ENCODE measurements at regions not wholly inside any gene's neighbourhood (a gene's known extent, or its start where the extent isn't known, plus 50 kb on each side); places are given as distances from the start of the nearest gene placed in this dataset.

DNA sequence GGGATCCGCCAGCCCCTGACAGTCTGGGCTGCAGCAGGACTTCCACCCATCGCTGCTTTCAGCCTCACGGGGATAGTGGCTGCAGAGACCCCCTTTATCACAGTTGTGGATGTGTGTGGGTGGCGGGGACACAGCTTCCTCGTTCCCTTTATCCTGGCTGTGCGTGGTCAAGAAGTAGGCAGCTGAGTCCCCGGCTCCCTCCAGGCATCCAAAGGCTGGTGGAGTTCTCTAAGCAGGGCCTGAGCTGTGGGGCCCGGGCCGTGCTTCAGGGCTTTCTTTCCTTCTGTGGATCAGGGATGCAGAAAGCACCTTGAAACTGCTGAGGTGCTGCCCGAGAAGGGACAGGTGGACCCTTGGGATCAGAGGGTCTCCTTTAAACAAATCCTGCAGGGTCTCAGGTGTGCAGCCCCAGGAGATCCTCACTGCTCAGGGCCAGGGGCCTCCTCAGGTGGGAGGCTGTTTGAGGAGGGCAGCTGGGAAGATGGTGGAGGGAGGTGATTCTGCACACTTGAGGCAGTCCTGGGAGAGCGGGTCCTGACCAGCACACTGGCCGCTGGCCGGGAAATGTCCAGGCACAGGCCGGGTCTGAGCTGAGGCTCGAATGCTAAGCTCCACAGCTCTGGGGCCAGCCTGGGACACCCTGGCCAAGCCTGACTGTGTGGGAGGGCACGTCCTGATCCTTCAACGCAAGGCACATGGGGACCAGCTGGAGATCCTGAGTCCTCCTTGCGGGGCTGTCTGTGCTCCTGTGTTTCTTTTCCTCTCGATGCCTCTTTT, 1024.3 kb downstream of the BRD1 start:
- Histone ChIP-seq H3K27ac (ENCODE audit: poor library complexity, severe bottlenecking) (no peak overlapping the region), H3K36me3 (ENCODE audit: low read depth) (no peaks in the 10 kb centered on the region), H3K9me3 (ENCODE audit: severe bottlenecking) (no peaks in the 10 kb centered on the region), H3K27me3 (ENCODE audit: insufficient read depth, poor library complexity, severe bottlenecking) (no peaks in the 10 kb centered on the region), H3K4me3 (ENCODE audit: severe bottlenecking) (no peak overlapping the region), H3K4me1 (ENCODE audit: insufficient read depth, poor library complexity, severe bottlenecking) (no peaks in the 10 kb centered on the region)
- no peak for ATAC-seq (ENCODE audit: low read depth)
- DNase-seq (ENCODE audit: low spot score), result no peak
- TF ChIP-seq, protein P1, sequence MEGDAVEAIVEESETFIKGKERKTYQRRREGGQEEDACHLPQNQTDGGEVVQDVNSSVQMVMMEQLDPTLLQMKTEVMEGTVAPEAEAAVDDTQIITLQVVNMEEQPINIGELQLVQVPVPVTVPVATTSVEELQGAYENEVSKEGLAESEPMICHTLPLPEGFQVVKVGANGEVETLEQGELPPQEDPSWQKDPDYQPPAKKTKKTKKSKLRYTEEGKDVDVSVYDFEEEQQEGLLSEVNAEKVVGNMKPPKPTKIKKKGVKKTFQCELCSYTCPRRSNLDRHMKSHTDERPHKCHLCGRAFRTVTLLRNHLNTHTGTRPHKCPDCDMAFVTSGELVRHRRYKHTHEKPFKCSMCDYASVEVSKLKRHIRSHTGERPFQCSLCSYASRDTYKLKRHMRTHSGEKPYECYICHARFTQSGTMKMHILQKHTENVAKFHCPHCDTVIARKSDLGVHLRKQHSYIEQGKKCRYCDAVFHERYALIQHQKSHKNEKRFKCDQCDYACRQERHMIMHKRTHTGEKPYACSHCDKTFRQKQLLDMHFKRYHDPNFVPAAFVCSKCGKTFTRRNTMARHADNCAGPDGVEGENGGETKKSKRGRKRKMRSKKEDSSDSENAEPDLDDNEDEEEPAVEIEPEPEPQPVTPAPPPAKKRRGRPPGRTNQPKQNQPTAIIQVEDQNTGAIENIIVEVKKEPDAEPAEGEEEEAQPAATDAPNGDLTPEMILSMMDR (IDR thresholded peaks at IDR 0.05; ENCODE audit: poor library complexity, severe bottlenecking), result no peak

DNA sequence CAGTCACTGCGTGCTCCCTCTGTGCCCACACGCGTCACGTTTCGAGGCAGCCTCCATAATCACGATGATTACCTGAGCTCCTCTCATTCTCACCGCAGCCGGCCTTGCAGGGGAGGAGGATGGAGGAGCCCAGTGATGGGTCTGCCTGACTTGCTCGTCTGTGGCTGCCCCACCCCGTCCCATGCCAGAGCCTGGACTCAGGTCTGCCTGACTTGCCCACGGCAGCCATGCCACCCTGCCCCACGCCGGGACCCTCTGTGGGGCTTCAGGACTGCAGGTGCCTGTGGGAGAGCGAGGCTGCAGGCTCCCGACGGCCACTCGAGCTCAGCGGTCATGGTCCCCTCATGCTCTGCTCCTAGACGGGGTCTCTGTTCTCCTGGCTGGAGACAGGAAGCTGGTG, 1025.1 kb downstream of the BRD1 start:
- H3K27me3 ChIP-seq (ENCODE audit: insufficient read depth, poor library complexity, severe bottlenecking), result no peaks in the 10 kb centered on the region
- H3K27ac ChIP-seq (ENCODE audit: poor library complexity, severe bottlenecking), result no peak overlapping the region
- H3K4me1 ChIP-seq (ENCODE audit: insufficient read depth, poor library complexity, severe bottlenecking), result no peaks in the 10 kb centered on the region
- ATAC-seq (ENCODE audit: low read depth) (no peak), DNase-seq (ENCODE audit: low spot score) (no peak)
- no peak overlapping the region for H3K4me3 ChIP-seq (ENCODE audit: severe bottlenecking)
- TF ChIP-seq, protein P1 (IDR thresholded peaks at IDR 0.05; ENCODE audit: poor library complexity, severe bottlenecking), result no peak
- no peaks in the 10 kb centered on the region for H3K36me3 ChIP-seq (ENCODE audit: low read depth)
- no peaks in the 10 kb centered on the region for H3K9me3 ChIP-seq (ENCODE audit: severe bottlenecking)

DNA sequence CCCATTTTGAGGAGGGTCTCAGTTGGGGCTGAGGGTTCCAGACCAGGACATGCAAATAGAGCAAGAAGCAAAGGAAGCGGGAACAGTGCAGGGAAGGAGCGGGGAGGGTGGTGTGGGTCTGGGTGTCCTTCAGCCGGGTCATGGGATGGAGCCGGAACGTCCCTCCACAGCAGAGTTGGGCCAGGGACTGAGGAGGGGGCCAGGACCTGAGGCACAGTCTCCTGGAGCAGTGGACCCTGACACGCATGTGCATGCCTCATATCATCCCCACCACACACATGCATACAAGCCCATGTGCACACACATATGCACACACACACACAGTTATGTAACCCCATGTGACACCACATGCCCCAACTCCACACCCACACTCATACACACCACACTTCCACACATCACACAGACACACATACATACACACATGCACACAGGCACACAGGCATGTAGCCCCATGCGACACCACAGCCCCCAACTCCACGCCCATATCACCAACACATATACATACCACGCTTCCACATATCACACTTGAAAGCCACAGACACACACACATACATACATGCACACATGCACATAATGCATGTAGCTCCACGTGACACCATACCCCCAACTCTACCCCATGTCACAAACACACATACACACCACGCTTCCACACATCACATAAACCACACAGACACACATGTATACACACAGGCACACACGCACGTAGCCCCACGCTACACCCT, 1026.6 kb downstream of the BRD1 start:
- TF ChIP-seq, protein P1 (IDR thresholded peaks at IDR 0.05; ENCODE audit: poor library complexity, severe bottlenecking), result no peak
- no peak for ATAC-seq (ENCODE audit: low read depth)
- no peaks in the 10 kb centered on the region for H3K4me1 ChIP-seq (ENCODE audit: insufficient read depth, poor library complexity, severe bottlenecking)
- H3K36me3 ChIP-seq (ENCODE audit: low read depth), result no peaks in the 10 kb centered on the region
- H3K4me3 ChIP-seq (ENCODE audit: severe bottlenecking), result no peak overlapping the region
- no peak overlapping the region for H3K27ac ChIP-seq (ENCODE audit: poor library complexity, severe bottlenecking)
- H3K27me3 ChIP-seq (ENCODE audit: insufficient read depth, poor library complexity, severe bottlenecking), result no peaks in the 10 kb centered on the region
- H3K9me3 ChIP-seq (ENCODE audit: severe bottlenecking), result no peaks in the 10 kb centered on the region
- DNase-seq (ENCODE audit: low spot score), result no peak

DNA sequence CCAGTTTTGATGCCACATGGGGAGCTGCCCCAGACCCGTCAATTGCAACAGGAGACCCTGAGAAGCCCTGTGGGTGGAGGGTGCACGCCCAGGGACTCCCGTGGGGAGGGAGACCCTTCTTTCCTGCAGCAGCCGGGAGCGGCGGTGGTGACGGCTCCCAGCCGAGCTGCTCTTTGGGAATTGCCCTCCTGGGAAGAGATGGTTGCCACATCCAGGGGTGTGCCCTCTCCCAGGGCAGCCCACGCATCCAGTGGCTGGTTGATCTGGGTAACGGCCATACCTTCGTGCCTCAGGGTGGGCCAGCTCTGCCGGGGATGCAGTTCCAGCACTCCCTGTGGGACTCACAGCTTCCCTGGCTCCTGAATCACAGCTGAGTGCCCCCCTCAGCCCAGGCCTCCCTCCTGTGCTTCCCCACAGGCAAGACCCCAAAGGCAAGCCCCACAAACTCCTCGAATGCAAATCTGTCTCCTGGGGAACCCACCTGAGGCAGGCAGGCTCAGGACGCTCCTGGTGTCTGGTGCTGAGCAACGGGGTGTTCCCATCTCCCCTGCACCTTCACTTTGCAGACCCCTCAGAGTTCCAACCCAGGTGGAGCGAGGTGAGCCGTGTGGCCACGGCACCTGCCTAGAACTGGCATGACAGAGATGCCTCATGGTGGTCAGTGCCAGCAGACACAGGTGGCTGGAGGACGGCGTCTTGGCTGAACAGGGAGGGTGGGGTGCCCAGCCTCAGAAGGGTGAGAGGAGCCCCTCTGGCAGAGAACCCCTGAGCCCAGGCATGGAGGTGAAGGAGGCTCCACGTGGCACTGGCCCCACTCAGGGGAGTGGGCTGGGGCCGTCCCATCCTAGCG, 1027.4 kb downstream of the BRD1 start:
- H3K4me3 ChIP-seq (ENCODE audit: severe bottlenecking), result no peak overlapping the region
- no peak for DNase-seq (ENCODE audit: low spot score)
- TF ChIP-seq, protein P1 (IDR thresholded peaks at IDR 0.05; ENCODE audit: poor library complexity, severe bottlenecking), result no peak
- no peak overlapping the region for H3K27ac ChIP-seq (ENCODE audit: poor library complexity, severe bottlenecking)
- H3K4me1 ChIP-seq (ENCODE audit: insufficient read depth, poor library complexity, severe bottlenecking), result no peaks in the 10 kb centered on the region
- no peaks in the 10 kb centered on the region for H3K36me3 ChIP-seq (ENCODE audit: low read depth)
- no peaks in the 10 kb centered on the region for H3K9me3 ChIP-seq (ENCODE audit: severe bottlenecking)
- ATAC-seq (ENCODE audit: low read depth), result no peak
- H3K27me3 ChIP-seq (ENCODE audit: insufficient read depth, poor library complexity, severe bottlenecking), result no peaks in the 10 kb centered on the region
